ENCODE measurements at regions not wholly inside any gene's neighbourhood (a gene's known extent, or its start where the extent isn't known, plus 50 kb on each side); places are given as distances from the start of the nearest gene placed in this dataset.

GRCh38 chr4:92045718-92046117, 258.0 kb upstream of the GRID2 start:
- intact Hi-C loops (cut with DNase I): no loop called here
- ATAC-seq: no peak

DNA sequence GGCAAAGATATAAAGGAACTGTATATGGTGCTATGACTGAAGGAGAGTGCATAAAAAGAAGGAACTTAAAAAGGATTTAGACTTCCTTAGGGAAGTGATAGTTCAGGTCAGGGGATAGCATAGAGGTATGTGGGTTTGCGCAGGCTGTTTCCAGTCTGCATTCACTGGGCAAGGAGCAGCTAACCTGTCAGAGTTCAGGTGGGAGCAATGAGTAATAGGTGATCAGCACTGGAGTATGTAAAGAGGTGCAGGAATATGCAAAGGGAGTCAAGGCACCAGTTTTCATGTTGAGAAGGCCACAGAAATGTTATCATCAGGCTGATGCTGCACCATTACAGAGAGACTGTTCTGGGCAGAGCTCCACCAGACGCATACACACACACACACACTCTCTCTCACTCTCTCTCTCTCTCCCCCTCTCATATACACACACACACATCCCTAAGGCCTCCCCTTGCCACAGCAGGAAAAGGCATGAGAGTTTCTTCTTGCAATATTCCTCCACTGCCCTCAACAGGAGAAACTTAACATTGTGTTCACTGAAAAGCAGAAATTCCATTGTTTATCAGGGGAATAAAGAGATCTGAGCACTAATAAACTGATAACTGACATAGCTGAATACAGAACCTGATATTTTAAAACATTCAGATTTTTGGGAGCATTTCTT, 256.4 kb upstream of the GRID2 start:
- no peaks in the 10 kb centered on the region for H3K4me1 ChIP-seq
- H3K9me3 ChIP-seq: no peaks in the 10 kb centered on the region
- no peaks in the 10 kb centered on the region for H3K36me3 ChIP-seq (replicated peaks in 1 of 2; ENCODE audit: insufficient read depth in 1 of 2, low read depth in 2 of 2)
- intact Hi-C loops (cut with DNase I): no loop called here
- no peak overlapping the region for H3K27ac ChIP-seq
- no peak overlapping the region for H3K4me3 ChIP-seq
- no peaks in the 10 kb centered on the region for H3K27me3 ChIP-seq
- 44 to 57% methylated on average over 2 of the region's 2 CpGs for WGBS, 2 donors
- TF ChIP-seq, protein P1, sequence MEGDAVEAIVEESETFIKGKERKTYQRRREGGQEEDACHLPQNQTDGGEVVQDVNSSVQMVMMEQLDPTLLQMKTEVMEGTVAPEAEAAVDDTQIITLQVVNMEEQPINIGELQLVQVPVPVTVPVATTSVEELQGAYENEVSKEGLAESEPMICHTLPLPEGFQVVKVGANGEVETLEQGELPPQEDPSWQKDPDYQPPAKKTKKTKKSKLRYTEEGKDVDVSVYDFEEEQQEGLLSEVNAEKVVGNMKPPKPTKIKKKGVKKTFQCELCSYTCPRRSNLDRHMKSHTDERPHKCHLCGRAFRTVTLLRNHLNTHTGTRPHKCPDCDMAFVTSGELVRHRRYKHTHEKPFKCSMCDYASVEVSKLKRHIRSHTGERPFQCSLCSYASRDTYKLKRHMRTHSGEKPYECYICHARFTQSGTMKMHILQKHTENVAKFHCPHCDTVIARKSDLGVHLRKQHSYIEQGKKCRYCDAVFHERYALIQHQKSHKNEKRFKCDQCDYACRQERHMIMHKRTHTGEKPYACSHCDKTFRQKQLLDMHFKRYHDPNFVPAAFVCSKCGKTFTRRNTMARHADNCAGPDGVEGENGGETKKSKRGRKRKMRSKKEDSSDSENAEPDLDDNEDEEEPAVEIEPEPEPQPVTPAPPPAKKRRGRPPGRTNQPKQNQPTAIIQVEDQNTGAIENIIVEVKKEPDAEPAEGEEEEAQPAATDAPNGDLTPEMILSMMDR (IDR thresholded peaks at IDR 0.05): peak in 4 of 7 experiments; percentile 15 to 43 (median 32)
- TF ChIP-seq POLR2A (IDR thresholded peaks at IDR 0.05): no peak
- ATAC-seq (peak; percentile 45), DNase-seq (peak in 1 of 4 donors; percentile 11)

More at GRCh38 chr4:92045718-92046117, 258.0 kb upstream of the GRID2 start:
- Histone ChIP-seq H3K36me3 (replicated peaks in 1 of 2; ENCODE audit: insufficient read depth in 1 of 2, low read depth in 2 of 2) (no peaks in the 10 kb centered on the region), H3K4me1 (no peaks in the 10 kb centered on the region), H3K27ac (no peak overlapping the region), H3K27me3 (no peaks in the 10 kb centered on the region), H3K9me3 (no peaks in the 10 kb centered on the region), H3K4me3 (no peak overlapping the region)
- no peak for DNase-seq
- WGBS, 2 donors: 87 to 95% methylated on average over 9 to 13 of the region's 13 CpGs
- no peak for TF ChIP-seq POLR2A (IDR thresholded peaks at IDR 0.05)
- TF ChIP-seq, protein P1 (IDR thresholded peaks at IDR 0.05): no peak

DNA sequence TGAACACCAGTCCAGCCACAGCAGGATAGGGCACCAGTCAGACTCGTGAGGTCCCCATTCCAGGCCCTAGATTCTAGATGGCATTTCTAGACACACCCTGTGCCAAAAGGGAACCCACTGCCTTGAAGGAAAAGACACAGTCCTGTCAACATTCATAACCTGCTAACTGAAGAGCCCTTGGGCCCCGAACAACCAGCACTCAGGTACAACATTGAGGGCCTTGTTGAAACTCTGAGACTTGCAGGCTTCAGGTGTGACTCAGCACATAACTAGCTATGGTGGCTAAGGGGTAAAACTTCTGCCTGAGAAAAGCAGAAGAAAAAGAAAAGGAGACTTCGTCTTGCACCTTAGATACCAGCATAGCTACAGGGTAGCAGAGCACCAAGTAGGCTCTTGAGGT, 252.9 kb upstream of the GRID2 start:
- no peak for ATAC-seq
- DNase-seq: no peak
- WGBS, 2 donors: 73 to 92% methylated on average over 2 to 3 of the region's 3 CpGs
- no peaks in the 10 kb centered on the region for H3K27me3 ChIP-seq
- no peaks in the 10 kb centered on the region for H3K9me3 ChIP-seq
- no peaks in the 10 kb centered on the region for H3K36me3 ChIP-seq (replicated peaks in 1 of 2; ENCODE audit: insufficient read depth in 1 of 2, low read depth in 2 of 2)
- no peak overlapping the region for H3K4me3 ChIP-seq
- no peaks in the 10 kb centered on the region for H3K4me1 ChIP-seq
- intact Hi-C loops (cut with DNase I): no loop called here
- H3K27ac ChIP-seq: no peak overlapping the region
- TF ChIP-seq POLR2A (IDR thresholded peaks at IDR 0.05): no peak
- TF ChIP-seq, protein P1 (IDR thresholded peaks at IDR 0.05): no peak

DNA sequence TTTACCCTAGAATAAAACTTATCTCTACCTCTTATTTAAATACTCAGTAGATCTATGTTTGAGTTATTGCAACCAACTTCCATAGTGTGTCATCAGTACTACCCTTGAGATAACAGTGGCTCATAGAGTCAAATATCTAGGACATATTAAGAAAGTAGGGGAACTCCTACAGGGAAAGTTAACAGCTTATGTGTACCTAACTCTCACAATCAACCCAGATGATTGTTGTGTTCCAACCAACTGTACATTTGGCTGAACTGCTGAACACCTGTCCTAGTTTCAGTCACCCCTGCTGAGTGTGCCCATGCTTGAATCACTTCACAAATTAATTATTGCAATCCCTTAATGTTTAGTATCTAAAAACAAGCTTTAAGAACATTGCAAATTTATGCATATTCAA, 244.2 kb upstream of the GRID2 start:
- Histone ChIP-seq H3K27me3 (no peaks in the 10 kb centered on the region), H3K4me3 (no peak overlapping the region), H3K27ac (no peak overlapping the region), H3K36me3 (replicated peaks in 1 of 2; ENCODE audit: insufficient read depth in 1 of 2, low read depth in 2 of 2) (no peaks in the 10 kb centered on the region), H3K9me3 (no peaks in the 10 kb centered on the region), H3K4me1 (peaks cover 4% of the 10 kb centered on the region)
- TF ChIP-seq POLR2A (IDR thresholded peaks at IDR 0.05): no peak
- TF ChIP-seq, protein P1 (IDR thresholded peaks at IDR 0.05): no peak
- intact Hi-C loops (cut with DNase I): no loop called here
- peak in 2 of 4 donors; percentile 13 to 24 for DNase-seq
- peak; percentile 45 for ATAC-seq

GRCh38 chr4:92060333-92060732, 243.4 kb upstream of the GRID2 start:
- TF ChIP-seq, protein P1 (IDR thresholded peaks at IDR 0.05): no peak
- TF ChIP-seq POLR2A (IDR thresholded peaks at IDR 0.05): no peak
- intact Hi-C loops (cut with DNase I): no loop called here
- WGBS, 2 donors: 61 to 75% methylated on average over 2 of the region's 2 CpGs
- Histone ChIP-seq H3K27me3 (no peaks in the 10 kb centered on the region), H3K27ac (no peak overlapping the region), H3K36me3 (replicated peaks in 1 of 2; ENCODE audit: insufficient read depth in 1 of 2, low read depth in 2 of 2) (no peaks in the 10 kb centered on the region), H3K9me3 (no peaks in the 10 kb centered on the region), H3K4me3 (no peak overlapping the region), H3K4me1 (peaks cover 4% of the 10 kb centered on the region)
- ATAC-seq: no peak
- DNase-seq: no peak

Data from body of pancreas (tissue), 4 donors.